Activated T-helper 1 cell treated with anti-CD3 and anti-CD28 coated beads, Interleukin-12 subunit alpha, Interleukin-12 subunit beta, Interleukin-2, Interleukin-4 antibody, amounts not matched to agents 30 ng/mL and 10 ng/mL and 1 ng/mL, durations not matched to agents 14 hours and 24 hours and 36 hours (primary cell): ENCODE measurements at regions not wholly inside any gene's neighbourhood (a gene's known extent, or its start where the extent isn't known, plus 50 kb on each side); places are given as distances from the start of the nearest gene placed in this dataset.
"Not testable (repeated sequence)": the region's sequence is repeated elsewhere in the genome, so short reads cannot be mapped to it uniquely, and the experiment has no call there.

ENCODE experiments used
- DNase-seq: peaks from one replicate; pipeline ENCODE4 v3.0.0; 2021; ENCODE audit warnings: low spot score
- H3K27ac Mint-ChIP-seq: one replicate; pipeline ENCODE4 v1.8.0; 2021; ENCODE audit warnings: mild to moderate bottlenecking, mixed read lengths
- H3K27me3 Mint-ChIP-seq: one replicate; pipeline ENCODE4 v1.8.0; 2022; ENCODE audit warnings: mild to moderate bottlenecking, moderate library complexity, mixed read lengths; ENCODE audit not compliant: insufficient read depth
- H3K36me3 Mint-ChIP-seq: one replicate; pipeline ENCODE4 v1.8.0; 2021; ENCODE audit warnings: low read depth, mixed read lengths
- H3K4me1 Mint-ChIP-seq: one replicate; pipeline ENCODE4 v1.8.0; 2021; ENCODE audit warnings: low read depth, mixed read lengths
- H3K4me3 Mint-ChIP-seq: one replicate; pipeline ENCODE4 v1.8.0; 2021; ENCODE audit warnings: mild to moderate bottlenecking, moderate library complexity, mixed read lengths
- H3K9me3 Mint-ChIP-seq: one replicate; pipeline ENCODE4 v1.8.0; 2021; ENCODE audit warnings: mixed read lengths
- intact Hi-C: fragments of 100-400 bp; cut with micrococcal nuclease; formaldehyde crosslinking; loops from one replicate; pipeline ENCODE4 v1.15.1; 2024

DNA sequence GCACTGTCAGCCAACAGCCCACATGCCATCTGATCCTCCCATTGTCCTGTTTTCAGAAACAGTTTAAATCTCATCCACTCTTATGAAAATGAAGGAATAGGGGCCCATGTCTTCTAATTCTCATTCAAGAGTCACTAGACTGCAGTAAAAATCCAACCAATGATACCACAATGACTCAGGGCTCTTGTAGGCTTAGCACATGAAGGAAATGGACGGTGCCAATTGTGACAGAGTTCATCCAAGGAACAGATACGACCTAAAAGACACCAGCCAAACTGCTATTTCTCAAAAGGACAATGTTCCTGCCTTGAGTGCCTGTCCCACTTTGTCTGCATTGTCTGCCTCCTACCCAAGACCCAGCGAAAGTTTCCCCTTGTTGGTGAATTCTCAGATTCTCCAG is 204.8 kb upstream of the COX10 start:
- H3K4me1 Mint-ChIP-seq = no peaks in the 10 kb centered on the region
- peaks cover 12% of the 10 kb centered on the region for H3K9me3 Mint-ChIP-seq
- H3K36me3 Mint-ChIP-seq = peaks cover 1% of the 10 kb centered on the region
- no peak overlapping the region for H3K27ac Mint-ChIP-seq
- H3K27me3 Mint-ChIP-seq = peaks cover 3% of the 10 kb centered on the region
- no peak overlapping the region for H3K4me3 Mint-ChIP-seq
- DNase-seq = no peak
- intact Hi-C loops = no loop called here

DNA sequence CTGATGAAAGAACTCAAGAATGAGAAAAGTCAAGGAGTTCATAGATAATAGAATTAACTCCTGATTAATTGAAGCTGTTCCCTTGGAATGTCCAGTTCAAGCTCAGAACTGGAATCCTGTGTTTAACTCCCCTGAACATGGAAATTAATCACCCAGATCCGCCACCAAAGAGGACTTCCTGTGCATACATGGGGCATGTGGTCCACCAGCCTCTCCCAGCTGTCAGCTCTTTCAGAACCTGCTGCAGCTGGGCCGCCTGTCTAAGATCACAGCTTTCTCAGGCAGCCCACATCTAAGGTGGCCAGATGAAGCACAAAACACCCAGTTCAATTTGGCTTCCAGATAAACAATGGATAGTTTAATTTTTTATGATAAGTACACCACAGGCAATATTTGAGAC is 203.7 kb upstream of the COX10 start:
- intact Hi-C loops = no loop called here
- no peak for DNase-seq
- H3K36me3 Mint-ChIP-seq = peaks cover 1% of the 10 kb centered on the region

DNA sequence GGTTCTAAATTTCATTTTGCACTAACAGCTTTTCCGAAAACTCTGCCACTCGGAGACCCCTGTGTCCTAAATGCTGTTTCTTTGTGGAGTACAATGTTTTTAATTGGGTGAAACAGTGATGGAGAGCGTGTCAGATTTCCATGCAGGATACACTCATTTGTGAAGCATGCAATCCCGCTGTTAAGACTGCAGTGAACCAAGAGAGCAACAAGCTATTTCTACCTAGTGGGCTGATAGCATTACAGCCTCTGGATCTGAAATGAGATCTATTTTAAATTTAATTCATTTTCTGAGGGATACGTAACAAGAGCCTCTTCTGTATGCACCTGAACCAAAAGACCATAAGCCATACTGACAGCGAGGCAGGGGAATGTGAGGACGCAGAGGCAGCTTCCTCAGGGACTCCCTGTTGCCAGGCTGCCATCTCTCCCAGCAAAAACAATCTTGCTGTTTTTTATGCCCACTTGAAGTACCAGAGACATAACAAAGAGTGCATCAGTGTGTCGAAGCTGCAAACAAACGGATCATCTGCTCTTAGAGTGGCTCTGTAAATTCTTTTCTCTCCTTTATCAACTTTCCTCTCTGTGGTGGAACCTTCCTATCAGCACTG is 199.9 kb upstream of the COX10 start:
- Mint-ChIP-seq H3K36me3 (no peaks in the 10 kb centered on the region), H3K9me3 (peaks cover 12% of the 10 kb centered on the region), H3K4me1 (no peaks in the 10 kb centered on the region), H3K4me3 (no peak overlapping the region), H3K27ac (no peak overlapping the region), H3K27me3 (peaks cover 3% of the 10 kb centered on the region)
- no peak for DNase-seq
- intact Hi-C loops = no loop called here

More for the DNA sequence above, 203.7 kb upstream of the COX10 start:
- Mint-ChIP-seq H3K27ac (no peak overlapping the region), H3K9me3 (peaks cover 12% of the 10 kb centered on the region), H3K4me1 (no peaks in the 10 kb centered on the region), H3K27me3 (peaks cover 3% of the 10 kb centered on the region), H3K4me3 (no peak overlapping the region)

DNA sequence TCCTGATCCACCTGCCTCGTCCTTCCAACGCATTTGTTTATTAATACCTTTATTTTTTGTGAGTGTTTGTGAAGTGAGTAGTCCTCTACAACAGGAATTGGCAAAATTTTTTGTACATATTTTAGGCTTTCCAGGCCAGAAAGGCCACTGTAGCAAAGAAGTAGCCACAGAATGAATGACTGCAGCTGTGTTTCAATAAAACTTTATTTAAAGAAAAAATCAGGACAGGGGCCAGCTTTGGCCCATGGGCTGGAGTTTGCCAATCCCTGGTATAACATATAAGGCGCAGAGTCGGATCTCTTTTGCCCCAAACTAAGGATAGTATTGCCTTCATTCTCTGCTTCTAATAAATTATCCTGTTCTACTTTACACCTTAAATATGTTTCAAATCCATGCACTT is 198.0 kb upstream of the COX10 start:
- no peak overlapping the region for H3K4me3 Mint-ChIP-seq

DNA sequence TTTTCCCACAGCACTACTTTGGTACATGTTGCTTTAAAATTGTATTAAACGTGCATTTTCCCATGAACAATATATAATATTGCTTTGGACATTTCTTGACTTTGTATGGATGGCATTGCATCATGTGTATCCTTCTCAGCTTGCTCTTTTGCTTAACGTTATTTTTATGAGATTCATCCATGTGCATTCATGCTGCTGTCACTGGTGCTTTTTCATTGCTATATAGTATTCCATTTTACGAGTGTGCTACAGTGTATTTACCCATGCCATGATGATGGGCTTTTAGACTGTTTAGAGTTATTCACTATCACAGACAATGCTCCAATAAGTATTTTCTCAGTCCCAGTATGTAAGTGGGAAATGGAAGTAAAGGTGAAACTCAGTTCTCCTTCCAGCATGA is 195.2 kb upstream of the COX10 start:
- Mint-ChIP-seq H3K36me3 (no peaks in the 10 kb centered on the region), H3K27ac (no peak overlapping the region), H3K9me3 (peaks cover 8% of the 10 kb centered on the region), H3K4me1 (no peaks in the 10 kb centered on the region), H3K4me3 (no peak overlapping the region), H3K27me3 (no peaks in the 10 kb centered on the region)
- intact Hi-C loops = no loop called here
- DNase-seq = no peak

More for the DNA sequence above, 198.0 kb upstream of the COX10 start:
- no peaks in the 10 kb centered on the region for H3K4me1 Mint-ChIP-seq
- intact Hi-C loops = no loop called here
- no peak overlapping the region for H3K27ac Mint-ChIP-seq
- no peaks in the 10 kb centered on the region for H3K36me3 Mint-ChIP-seq
- DNase-seq = no peak
- H3K27me3 Mint-ChIP-seq = peaks cover 3% of the 10 kb centered on the region
- H3K9me3 Mint-ChIP-seq = peaks cover 17% of the 10 kb centered on the region

DNA sequence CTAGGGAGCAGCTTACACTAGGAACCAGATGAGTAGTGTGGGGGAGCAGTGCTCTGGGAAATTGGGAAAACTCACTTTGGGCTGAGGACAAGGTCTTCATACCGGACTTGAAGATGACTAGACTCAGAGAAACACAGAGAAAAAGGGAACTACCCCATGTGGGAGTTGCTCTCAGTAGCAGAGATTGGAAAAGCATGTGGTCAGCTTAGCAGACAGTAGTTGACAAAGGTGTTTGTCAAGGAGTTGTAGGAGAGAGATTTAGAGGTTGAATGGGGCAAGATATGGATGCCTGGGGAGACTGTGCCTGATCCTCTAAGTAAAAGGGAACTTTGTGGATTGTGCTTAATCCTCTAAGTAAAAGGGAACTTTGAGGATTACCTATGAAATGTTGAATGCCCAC is 194.5 kb upstream of the COX10 start:
- intact Hi-C loops = no loop called here
- Mint-ChIP-seq H3K9me3 (peaks cover 8% of the 10 kb centered on the region), H3K27me3 (no peaks in the 10 kb centered on the region), H3K27ac (no peak overlapping the region), H3K4me3 (no peak overlapping the region), H3K4me1 (no peaks in the 10 kb centered on the region), H3K36me3 (no peaks in the 10 kb centered on the region)
- no peak for DNase-seq

DNA sequence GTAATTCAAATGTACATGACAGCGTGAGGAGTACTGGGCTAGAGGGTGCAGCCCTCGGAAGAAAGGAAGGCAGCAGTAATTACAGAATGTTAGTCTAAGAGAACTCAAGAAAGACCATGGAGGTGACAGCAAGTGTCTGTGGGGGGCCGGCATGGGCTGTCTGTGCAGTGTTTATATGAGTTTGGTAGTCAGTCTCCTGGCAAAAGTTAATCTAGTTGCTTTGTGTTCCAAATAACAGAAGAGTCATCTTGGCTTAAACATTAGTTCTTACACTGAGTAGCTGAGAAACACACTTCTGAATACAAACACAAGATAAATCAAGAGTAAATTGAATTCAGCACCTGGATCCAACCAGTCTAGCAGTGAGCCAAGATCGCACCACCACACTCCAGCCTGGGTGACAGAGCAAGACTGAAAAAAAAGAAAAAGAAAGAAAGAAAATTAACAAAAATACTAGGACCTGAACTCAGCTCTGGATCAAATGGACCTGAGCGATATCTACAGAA is 189.3 kb upstream of the COX10 start:
- intact Hi-C loops = no loop called here
- no peaks in the 10 kb centered on the region for H3K4me1 Mint-ChIP-seq
- no peak overlapping the region for H3K4me3 Mint-ChIP-seq
- no peaks in the 10 kb centered on the region for H3K9me3 Mint-ChIP-seq
- H3K36me3 Mint-ChIP-seq = no peaks in the 10 kb centered on the region
- peaks cover 3% of the 10 kb centered on the region for H3K27me3 Mint-ChIP-seq
- DNase-seq = no peak
- H3K27ac Mint-ChIP-seq = no peak overlapping the region

DNA sequence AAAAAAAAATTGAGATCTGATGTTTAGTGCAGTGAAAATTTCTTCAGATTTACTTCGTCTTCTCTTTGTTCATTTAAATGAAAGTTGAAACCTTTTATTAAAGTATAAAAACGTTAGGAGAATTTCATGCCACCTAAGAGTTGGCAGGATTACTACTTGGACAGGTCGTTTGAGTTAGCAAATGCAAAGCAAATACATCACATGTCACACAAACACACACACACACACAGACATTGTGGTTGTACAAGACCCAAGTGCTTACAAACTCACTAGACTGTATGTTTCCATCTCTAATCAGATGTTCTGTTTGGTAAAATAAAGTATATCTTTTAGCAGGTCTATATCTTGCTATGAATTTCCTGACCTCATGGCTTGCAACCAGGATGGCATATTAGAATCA is 185.6 kb upstream of the COX10 start:
- peaks cover 3% of the 10 kb centered on the region for H3K27me3 Mint-ChIP-seq
- H3K4me3 Mint-ChIP-seq = no peak overlapping the region
- no peak for DNase-seq
- no peaks in the 10 kb centered on the region for H3K9me3 Mint-ChIP-seq
- H3K36me3 Mint-ChIP-seq = no peaks in the 10 kb centered on the region
- H3K27ac Mint-ChIP-seq = no peak overlapping the region
- H3K4me1 Mint-ChIP-seq = no peaks in the 10 kb centered on the region
- intact Hi-C loops = no loop called here

DNA sequence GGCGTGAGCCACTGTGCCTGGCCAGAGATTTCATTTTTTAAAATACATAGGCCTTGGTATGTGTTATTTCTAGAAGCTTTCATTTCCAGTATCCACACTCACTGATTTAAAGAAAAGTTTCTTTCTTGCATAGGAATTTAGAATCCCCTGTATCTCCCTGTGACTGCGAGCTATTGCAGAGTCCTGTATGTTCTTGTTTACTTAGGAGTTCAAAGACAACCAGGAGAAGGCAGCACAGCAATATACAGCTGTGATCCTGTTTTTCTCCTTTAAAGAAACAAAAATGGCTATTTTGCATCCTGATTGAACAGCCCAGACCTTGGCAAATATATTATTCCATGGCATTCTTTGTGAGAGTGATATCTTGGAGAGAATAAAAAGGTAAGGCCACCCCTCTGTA is 185.0 kb upstream of the COX10 start:
- peaks cover 3% of the 10 kb centered on the region for H3K27me3 Mint-ChIP-seq
- no peaks in the 10 kb centered on the region for H3K4me1 Mint-ChIP-seq
- H3K9me3 Mint-ChIP-seq = no peaks in the 10 kb centered on the region
- no peak overlapping the region for H3K4me3 Mint-ChIP-seq
- H3K27ac Mint-ChIP-seq = no peak overlapping the region
- intact Hi-C loops = no loop called here
- DNase-seq = no peak
- H3K36me3 Mint-ChIP-seq = no peaks in the 10 kb centered on the region

DNA sequence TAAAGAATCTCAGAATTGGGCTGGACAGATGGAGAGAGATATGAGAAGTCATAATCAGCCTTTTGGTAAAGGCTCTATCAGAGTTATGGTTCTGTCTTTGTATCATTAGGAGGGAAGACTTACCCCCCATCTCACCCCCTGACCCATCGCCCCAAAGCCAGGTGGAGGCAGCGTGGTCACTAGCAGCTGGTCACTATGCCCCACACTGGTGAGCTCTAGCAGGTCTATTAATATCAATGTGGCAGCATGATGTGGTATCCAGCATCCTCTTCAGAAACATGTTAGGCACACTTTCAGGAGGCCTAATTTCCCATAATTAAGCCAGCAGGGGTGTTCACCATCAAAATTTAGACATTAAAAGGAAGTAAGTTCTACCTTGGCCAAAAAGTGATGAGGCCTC is 183.8 kb upstream of the COX10 start:
- Mint-ChIP-seq H3K4me3 (no peak overlapping the region), H3K36me3 (no peaks in the 10 kb centered on the region), H3K27ac (no peak overlapping the region), H3K9me3 (no peaks in the 10 kb centered on the region), H3K4me1 (no peaks in the 10 kb centered on the region), H3K27me3 (peaks cover 3% of the 10 kb centered on the region)
- intact Hi-C loops = no loop called here
- DNase-seq = no peak

DNA sequence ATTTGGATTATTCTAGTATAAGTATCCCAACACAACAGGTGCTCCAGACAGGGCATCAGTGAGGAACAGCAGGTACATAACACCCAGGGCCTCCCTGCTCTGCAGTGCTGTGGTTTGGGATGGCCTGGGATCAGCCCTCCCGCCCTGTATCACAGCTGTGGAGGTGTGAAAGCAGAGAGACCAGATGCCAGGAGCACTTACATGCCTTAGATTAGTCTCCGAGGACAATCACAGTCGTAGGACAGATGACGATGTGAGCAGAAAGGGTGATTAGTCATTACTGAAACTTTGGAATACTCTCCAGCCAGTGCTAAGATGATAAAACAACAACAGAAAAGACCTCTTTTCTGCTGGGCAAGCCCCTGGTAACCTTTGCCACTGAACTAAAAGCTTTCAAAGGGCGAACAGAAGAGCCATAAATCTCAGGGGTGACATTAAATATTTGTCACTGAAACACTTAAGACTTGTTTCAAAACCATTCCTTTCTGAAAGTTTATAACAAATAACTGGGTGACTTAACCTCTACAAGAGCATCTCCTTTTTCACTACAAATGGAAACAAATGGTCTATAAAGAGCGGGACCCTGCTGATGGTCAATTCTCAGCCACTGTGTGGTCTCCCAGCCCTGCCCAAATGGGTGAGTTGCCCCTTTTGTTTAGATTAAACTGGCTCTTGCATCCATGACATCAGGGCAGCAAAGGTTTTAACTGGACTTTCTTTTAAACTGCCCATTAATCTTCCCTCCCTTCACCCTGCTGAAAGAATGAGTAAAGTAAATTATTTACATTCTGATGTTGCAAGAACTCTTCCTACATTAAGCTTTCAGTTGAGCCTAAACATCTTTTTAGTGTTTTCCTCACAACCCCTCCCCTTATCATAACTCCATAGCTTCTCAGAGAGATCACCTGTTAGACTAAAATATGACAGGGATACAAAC is 183.1 kb upstream of the COX10 start:
- no peak overlapping the region for H3K27ac Mint-ChIP-seq
- H3K9me3 Mint-ChIP-seq = no peaks in the 10 kb centered on the region
- DNase-seq = no peak
- no peak overlapping the region for H3K4me3 Mint-ChIP-seq
- H3K4me1 Mint-ChIP-seq = no peaks in the 10 kb centered on the region
- no peaks in the 10 kb centered on the region for H3K36me3 Mint-ChIP-seq
- intact Hi-C loops = no loop called here
- peaks cover 3% of the 10 kb centered on the region for H3K27me3 Mint-ChIP-seq

DNA sequence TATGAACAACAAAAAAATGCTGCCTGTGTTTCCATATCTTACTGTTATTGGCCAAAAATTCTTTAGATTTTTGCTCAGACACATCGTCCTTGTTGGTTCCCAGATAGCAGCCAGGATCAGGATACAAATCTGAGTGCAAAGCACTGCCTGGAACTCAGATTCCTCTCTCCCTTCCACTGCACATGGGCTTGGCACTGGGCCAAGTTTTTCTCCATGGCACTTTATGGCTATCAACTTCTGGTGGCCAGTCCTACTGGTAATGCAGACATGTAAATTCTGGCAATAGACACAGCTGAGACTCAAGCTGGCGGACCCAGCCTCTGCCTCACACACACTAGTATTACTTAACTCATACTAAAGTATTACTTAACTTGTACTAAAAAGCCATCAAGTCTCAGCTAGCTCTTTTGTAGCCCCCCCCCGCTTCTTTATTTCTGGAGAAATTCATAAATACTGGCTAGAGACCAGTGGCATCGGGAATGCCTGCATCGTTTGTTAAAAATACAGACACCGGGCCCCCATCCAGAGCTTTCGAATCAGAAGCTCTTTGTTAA is 181.2 kb upstream of the COX10 start:
- Mint-ChIP-seq H3K36me3 (no peaks in the 10 kb centered on the region), H3K27ac (no peak overlapping the region), H3K4me1 (no peaks in the 10 kb centered on the region), H3K9me3 (no peaks in the 10 kb centered on the region), H3K27me3 (peaks cover under 1% of the 10 kb centered on the region), H3K4me3 (no peak overlapping the region)
- intact Hi-C loops = no loop called here
- no peak for DNase-seq

DNA sequence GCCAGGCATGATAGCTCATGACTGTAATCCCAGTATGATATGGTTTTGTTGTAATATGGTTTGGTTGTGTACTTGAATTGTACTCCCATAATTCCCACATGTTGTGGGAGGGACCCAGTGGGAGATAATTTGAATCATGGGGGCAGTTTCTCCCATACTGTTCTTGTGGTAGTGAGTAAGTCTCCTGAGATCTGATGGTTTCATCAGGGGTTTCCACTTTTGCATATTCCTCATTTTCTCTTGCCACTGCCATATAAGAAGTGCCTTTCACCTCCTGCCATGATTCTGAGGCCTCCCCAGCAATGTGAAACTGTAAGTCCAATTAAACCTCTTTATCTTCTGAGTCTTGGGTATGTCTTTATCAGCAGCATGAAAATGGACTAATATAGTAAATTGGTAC is 160.3 kb upstream of the COX10 start:
- intact Hi-C loops, DNase-seq, H3K4me1 Mint-ChIP-seq, H3K36me3 Mint-ChIP-seq, H3K4me3 Mint-ChIP-seq, H3K27ac Mint-ChIP-seq, H3K27me3 Mint-ChIP-seq, H3K9me3 Mint-ChIP-seq: not testable (repeated sequence)
